HG02763 (cell line): ENCODE measurements at regions not wholly inside any gene's neighbourhood (a gene's known extent, or its start where the extent isn't known, plus 50 kb on each side); places are given as distances from the start of the nearest gene placed in this dataset.
"Not testable (repeated sequence)": the region's sequence is repeated elsewhere in the genome, so short reads cannot be mapped to it uniquely, and the experiment has no call there.

Source experiments
- ATAC-seq: cut with Tn5 transposase; IDR thresholded peaks from one replicate; pipeline ENCODE4 v1.9.1; 2021; ENCODE audit warnings: mild to moderate bottlenecking, moderate library complexity; ENCODE audit not compliant: unreplicated experiment

DNA sequence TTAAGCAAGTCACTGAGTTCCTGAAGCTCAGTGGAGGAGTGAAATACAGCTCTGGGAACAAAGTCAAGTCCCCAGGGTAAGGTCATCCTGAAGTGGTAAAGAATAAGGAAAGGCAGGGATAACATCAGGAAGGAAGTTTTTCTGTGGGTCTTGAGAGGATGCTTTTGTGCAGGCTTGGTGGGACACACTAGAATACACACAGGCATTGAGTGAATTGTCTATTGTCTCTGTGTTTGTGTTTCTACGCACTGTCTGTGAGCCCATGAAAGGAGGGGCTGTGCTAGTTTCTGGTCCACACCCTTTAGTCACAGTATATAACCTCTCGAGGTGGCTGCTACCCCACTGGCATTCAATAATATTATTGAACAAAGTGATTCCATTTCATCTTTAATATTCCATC lies 95.8 kb upstream of the ABCB5 start:
- ATAC-seq: no peak

DNA sequence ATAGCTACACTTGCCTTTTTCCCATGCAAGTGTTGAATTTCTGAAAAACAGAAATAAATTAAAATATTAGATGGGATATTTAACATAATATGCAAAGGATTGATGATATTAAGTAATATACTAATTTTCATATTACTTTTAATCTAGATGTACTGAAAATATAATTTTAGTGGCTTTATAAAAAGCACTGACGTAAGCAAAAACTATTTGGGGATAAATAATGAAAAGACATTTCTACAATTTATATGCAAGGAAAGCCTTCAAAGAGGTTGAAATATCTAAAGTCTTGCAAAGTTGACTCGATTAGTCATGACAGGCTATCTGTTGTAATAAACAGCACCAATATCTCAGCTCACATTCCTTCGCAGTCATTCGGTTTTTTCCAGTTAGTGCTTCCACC lies 94.9 kb upstream of the ABCB5 start:
- ATAC-seq: no peak

DNA sequence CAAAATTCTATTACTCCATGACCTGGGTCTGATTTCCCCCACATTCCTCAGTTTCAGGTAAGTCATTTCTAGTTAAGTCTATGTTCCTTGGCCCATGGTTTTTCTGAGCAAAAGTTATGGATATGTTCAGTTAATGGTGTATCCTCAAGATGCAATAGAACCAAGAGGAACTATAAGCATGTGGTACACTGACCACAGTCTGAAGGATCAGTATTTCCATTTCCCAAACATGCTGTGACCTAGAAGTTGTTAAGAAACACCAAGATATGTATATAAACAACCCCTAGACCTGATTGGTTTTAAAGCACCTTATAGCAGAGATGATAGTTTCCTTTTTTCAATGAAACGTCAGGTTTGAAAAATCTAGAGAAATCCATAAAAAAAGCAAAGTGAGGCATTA lies 94.2 kb upstream of the ABCB5 start:
- ATAC-seq: no peak

DNA sequence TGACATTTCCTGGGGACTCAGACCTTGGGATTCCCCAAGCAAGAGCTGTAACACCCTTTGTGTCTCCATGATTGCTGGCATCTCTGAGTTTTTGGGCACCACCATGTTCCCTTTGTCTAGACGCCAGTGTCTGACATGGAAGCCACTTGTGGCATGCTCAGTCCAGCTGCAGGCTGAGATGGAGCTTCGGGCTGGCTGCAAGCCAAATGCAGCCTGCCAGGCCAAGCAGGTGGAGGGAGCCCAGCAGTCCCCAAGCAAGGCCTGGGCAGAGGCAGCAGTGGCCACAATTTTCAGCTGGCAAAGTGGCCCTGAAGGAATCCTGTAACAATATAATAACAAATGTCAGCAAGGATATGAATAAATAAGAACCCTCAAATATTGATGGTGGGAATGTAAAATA lies 86.2 kb upstream of the ABCB5 start:
- no peak for ATAC-seq

DNA sequence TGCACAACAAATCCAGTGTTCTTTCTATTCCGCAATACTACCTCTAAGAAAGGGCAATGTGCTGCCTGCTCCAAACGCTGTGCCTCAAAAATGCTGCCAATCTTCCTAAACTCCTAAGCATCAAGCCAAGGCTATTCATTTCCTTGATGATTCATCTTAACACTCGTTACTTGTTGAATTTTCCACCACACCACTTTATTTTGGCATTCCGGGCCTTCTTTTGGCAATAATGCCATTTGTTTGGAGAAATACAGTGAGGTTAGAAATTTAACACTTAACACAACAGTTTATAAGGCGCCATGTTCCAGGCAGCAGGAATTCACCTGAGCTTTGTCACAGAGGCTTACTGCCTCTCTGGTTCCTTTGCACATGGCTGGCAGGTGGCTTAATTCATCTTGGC lies 82.6 kb upstream of the ABCB5 start:
- ATAC-seq: no peak

DNA sequence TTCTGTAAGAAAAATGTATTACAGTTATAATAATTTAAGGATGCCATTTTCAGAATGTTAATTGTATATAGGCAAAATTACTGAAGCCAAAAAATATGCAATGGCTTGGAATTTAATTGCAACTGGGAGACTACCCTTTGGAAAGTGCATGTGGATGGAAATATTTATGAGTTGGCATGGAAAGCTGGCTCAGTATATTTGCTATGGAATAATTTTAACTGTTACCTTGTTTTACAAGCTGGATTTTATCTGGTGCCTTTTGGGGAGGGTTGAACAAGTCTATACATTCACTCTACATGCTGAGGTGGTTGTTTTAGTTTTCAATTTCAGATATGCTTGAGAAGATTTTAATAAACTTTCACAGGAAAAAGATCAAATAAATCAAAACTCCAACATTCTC lies 80.9 kb upstream of the ABCB5 start:
- ATAC-seq: no peak

DNA sequence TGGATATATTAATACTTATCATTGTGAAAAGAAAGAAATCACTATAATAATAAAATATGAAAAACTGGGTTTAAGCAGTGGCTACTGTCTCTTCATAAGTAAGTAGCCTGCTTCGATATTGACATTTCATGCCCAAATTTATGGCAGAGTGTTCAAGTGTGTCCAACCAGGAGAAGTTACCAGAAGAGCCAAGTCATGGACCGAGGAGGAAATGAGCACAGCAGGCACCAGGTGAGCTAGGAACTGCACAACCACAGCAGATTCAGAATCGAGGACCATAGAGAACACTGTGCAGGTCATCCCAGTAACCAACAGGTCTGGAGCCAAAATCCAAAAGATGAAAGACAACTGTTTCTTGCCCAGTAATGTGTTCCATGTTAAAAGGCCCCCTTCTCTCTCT lies 79.9 kb upstream of the ABCB5 start:
- no peak for ATAC-seq

DNA sequence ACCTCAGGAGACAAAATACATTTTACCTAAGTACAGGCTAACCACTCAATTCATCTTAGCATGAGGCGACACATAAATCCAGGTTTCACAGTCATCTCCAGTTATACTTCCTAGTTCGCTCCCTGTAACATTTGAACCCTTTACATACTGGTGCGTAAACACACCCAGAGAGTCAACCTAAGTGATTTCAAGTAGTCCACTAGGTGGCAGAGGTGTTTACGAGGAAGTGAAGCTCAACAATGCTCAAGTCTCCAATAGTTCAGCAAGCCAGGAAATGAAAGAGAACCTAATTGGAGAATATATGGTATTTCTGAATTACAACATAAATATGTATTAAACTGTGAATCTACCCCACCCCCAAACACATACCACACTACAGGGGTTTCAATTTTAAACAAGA lies 76.3 kb upstream of the ABCB5 start:
- no peak for ATAC-seq

DNA sequence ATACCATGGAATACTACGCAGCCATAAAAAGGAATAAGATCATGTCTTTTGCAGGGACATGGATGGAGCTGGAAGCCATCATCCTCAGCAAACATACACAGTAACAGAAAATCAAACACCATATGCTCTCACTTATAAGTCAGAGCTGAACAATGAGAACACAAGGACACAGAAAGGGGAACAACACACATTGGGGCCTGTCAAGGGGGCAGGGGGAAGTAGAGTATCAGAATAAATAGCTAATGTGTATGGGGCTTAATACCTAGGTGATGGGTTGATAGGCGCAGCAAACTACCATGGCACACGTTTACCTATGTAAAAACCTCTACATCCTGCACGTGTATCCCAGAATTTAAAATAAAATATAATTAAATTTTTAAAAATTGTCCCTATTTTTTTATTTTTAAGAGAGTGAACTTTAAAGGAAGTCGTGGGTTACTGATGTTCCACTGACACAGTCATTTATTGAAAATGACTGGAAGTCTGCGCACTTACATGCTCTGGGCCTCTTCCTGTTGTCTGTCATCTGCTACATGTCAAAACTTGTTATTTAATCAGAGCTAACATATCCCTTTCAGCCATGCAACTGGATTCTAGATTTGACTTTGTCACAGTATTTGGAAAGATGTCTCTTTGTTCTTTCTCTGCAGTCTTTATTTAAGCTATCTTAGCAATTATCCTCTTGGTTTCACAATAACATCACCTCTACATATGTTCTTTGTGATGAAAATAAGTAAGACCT lies 73.7 kb upstream of the ABCB5 start:
- ATAC-seq: peak; percentile 57

DNA sequence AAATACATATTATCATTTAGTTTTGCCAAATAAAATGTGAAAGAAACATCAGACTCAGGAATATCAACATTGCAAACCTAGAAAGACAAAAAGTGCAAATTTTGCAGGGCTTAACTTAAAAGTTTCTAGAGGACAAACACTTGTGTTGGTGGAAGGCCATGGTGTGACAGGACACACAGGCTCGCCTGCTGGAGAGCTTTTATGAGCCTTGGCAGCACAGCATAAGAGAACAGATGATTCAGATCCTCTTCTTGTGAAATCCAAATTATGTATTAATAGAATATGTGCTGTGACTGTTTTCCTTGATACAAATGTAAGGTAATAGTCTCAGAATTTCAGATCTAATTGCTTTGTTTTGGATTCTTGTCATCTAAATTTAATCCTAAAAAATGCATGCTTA lies 72.9 kb upstream of the ABCB5 start:
- ATAC-seq: no peak

DNA sequence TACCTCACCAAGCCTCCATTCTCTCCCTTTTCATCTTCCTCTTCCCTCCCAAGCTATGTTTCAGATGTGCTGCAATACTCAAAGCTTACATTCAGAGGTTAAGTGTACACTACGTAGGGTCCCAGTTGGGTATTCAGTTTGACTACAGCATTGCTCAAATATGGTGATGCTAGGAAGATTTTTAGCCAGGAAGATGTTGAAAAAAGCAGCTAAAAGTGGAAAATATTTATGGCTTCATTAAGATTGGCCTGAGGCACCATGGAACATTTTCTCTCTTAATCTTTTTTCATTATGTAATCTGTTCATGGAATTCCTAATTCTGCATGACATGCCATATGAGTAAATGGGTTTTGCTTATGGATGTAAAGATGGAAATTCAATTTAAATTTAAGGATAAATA lies 72.0 kb upstream of the ABCB5 start:
- ATAC-seq: no peak

DNA sequence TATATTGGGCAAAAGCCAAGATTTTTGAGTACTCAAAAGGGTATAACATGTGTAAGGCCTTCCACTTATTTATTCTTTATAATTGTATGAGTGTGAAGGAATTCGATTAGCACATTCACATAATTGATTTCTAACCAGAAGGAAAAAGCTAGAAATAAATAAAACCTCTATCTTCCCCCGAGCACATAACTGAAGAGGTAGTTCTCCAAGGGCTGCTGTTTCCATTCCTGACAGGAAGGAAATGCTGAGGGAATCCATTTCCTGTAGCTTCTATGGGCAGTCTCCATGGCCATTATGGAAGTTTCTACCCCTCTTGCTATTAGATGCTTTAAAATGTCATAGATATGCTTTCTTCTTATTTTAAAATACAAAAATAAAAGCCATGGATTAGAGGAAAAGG lies 70.5 kb upstream of the ABCB5 start:
- ATAC-seq: no peak

DNA sequence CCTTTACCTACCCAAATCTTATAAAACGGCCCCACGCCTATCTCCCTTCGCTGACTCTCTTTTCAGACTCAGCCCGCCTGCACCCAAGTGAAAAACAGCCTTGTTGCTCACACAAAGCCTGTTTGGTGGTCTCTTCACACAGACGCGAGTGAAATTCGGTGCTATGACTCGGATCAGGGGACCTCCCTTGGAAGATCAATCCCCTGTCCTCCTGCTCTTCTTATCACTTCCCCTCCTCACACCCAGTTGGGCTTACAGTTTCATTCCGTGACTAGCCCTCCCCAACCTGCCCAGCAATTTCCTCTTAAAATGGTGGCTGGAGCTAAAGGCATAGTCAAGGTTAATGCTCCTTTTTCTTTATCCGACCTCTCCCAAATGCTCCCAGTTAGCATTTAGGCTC lies 68.5 kb upstream of the ABCB5 start:
- ATAC-seq: not testable (repeated sequence)

DNA sequence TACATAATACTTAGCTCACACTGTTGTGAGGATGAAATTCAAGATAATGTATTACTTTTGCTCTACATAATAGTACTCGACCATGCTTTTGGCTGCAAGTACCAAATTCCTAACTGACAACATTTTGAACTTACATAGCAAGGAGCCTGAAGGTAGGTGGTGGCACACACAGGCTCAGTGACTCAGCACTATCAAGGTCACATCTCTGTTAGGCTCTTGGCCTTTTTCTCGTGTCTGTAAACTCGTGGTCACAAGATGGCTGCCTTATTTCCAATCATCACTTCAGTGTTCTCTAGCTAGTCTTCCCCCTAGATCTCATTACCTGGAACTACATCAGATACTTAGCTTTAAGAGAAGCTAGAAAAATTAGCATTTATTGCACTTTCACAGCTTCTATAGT lies 61.4 kb upstream of the ABCB5 start:
- ATAC-seq: no peak

DNA sequence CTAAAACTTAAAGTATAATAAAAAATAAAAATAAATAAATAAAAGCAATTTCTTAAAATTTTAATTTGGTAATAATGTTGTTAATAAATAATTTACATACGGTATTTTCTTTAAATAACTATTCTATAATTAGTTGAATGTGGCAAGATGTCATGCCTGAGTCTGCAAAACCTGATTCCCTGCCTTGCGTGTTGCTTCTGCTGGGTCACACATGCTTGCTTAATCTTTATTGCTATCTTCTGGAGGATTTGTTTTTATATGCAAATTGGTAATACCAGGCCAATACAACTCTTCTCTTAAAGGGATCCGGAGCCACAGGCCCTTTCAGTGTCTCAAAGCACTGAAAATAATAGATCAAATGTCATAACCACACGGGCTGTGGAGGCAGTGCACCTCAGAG lies 59.4 kb upstream of the ABCB5 start:
- ATAC-seq: no peak

DNA sequence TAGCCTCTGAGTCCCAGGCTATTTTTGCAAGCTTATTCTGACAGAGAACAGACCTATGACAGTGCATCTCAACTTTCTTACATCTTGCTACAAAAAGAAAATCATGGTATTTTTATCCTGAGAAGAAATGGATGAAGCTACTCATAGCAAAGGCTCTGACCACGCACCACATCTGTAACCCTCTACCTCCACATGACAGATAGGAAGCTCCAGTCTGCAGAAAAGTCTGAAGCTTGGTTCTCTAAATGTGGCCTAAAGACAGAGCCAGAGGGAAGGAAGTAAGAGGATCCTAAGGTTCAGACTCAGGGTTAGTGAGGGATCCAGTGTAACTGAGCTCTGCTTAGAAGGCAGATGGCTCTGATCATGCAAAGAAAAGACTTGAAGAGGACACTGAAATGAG lies 58.4 kb upstream of the ABCB5 start:
- no peak for ATAC-seq

DNA sequence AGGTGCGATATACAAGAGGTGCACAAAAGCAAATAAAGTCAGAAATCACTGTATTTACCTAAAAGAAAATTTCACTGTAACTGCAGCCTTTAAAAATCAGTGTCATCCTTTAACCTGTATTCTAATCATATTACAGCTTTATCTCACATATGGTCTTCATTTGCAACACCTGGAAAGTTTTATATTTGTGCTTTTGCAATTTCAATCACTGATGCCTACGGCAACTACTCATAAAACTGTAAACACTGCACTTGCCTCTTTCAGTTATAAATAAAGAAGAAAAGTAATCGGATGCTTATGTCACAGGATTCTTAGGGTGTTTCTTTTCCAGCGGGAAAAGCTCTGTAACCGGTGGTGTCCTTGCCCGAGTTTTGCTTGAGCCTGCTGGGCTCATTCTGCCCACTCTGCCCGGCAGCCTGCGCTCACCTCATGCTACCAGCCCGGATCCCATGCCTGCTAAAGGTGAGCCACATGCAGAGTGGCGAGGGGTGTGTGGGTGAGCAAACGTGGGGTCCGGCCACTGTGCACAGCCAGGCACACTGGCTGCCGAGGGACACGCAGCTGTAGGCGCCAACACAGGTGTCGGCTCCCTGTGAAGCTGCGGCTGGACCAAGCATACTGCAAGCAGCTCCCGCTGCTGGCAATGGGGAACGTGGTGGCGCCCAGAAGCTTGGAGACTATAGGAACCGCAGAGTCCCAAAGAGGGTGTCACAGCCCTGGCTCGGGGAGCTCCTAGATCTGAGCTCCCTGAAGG lies 56.3 kb upstream of the ABCB5 start:
- no peak for ATAC-seq

DNA sequence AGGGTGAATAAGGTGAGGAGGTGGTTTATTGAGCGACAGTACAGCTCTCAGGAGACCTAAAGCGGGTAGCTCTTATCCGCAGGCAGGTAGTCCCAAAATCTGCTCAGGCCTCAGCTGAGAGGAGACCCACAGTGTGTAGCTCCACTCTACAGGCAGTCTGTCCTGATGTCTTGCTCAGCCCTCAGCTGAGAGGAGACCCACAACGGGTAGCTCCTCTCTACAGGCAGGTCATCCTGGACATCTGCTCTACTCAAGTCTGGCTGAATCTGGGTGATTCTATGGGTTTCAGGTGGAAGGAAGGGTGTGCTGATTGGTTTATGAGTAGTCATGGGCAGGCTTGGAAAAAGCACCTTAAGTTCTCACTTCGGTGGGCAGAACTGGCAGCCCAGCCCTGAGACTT lies 55.6 kb upstream of the ABCB5 start:
- no peak for ATAC-seq

DNA sequence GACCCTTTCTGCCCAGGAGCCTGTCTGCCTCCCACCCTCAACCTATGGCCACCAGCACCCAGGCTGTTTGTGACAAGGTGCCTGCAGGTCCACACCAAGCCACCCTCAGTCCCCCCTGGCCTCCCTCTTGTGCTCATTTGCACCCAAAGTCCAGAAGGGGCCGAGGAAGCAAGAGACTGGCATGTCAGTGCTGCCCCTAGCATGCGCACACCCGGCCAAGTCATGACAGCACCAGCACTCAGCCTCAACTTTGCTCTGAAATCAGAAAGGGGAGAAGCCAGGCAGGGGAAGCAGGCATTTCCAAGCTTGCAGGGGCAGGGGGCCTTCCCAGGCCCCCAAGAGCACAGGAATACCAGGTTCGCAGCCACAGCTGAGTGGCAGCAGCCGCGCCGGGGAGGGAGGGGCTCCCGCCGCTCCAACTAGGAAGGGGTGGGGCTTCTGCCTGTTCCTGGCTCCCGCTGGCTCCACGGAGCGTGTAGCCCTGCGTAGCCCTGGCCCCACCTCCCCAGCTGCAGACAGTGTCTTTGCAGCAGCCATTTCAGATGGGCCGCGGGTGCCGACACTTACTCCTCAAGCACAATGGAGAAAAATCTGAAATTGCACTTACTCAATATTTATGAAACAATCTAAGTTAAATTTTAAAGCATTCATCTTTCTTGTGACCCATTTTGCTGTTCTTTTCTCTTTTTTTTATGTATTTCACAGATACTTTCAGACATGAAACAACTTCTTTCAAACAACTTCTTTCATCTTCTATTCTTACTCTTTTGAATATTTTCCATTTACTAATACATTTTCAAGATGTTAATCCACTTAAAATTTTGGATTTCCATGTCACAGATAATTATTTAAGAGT lies 54.9 kb upstream of the ABCB5 start:
- ATAC-seq: no peak

DNA sequence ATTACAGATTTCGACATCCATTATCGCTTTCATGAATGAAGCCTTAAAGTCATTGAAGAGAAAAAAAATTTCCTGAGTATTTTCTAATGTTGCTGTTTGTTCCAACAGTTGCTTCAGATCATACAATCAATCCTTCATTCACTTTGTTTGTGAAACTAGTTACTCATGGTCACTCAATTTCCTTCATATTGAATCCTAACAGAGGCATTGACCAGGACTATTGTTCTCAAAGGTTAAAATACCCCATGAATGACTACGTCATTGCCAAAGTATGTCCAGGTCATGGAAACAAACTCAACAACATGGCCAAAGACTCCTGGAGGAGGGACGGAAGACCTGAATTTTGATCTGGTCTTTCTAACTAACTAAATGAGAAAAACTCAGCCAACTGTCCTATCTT lies 54.0 kb upstream of the ABCB5 start:
- no peak for ATAC-seq

DNA sequence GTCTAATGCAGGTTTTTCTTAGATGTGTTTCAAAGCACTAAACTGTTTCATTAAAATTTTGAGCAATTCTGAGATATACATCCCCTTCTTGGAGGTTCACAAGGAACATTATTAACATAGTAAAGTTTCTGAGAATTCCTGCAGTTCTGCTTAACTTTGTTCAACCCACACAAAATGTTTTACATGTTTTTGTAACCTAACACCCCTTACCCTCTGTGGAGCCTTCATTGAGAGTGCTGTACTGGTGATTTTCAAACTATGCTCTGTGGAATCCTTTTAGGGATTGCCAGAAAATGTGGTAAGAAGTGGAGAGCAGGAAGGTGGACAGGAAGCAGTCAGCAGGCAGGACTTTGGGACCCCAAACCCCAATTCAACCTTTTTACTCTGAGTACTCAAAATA lies 53.6 kb upstream of the ABCB5 start:
- ATAC-seq: no peak

DNA sequence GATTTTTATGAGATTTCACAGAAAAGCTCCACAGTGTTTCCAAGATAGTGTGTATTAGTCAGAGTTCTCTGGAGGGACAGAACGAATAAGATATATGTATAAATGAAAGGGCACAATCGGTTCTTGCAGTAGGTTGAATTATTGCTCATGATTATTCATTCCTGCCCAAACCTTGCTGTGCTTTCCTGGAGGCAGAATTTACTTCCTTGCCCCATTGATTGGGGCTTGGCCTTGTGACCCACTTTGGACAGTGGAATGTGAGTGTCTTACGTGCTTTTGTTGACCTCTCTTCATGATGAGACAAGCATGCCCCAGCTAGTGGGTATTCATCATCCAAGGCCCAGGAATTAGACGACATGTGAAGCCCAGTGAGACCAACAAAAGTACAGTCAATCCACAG lies 53.0 kb upstream of the ABCB5 start:
- ATAC-seq: no peak
